ENCODE measurements at regions not wholly inside any gene's neighbourhood (a gene's known extent, or its start where the extent isn't known, plus 50 kb on each side); places are given as distances from the start of the nearest gene placed in this dataset.

DNA sequence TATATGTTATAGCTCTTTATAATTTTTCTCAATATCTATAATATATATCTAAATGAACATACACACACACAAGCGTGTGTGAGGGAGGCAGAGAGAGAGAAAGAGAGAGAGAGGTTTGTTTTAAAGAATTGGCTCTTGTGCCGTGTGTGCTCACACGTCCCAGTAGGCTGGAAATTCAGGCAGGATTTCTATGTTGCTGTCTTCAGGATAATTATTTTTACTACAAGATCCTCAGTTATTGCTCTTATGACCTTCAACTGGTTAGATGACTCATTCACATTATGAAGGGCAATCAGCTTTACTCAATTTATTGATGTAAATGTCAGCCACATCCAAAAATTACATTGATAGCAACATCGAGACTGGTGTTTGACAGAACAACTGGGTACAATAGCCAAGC, 1520.7 kb upstream of the PCDH7 start:
- in situ Hi-C loops (cut with MboI) = no loop called here
- Histone ChIP-seq H3K36me3 (ENCODE audit: low read depth) (no peaks in the 10 kb centered on the region), H3K27ac (no peak overlapping the region), H3K9me2 (ENCODE audit: insufficient read depth) (no peaks in the 10 kb centered on the region), H3K9me3 (ENCODE audit: low read depth) (no peaks in the 10 kb centered on the region), H3K79me2 (ENCODE audit: insufficient read depth) (no peaks in the 10 kb centered on the region), H3K4me1 (ENCODE audit: insufficient read depth) (no peaks in the 10 kb centered on the region), H3K27me3 (replicated peaks; ENCODE audit: insufficient read depth) (no peaks in the 10 kb centered on the region), H2AFZ (no peak overlapping the region), H3K9ac (no peak overlapping the region), H3F3A (ENCODE audit: insufficient read depth) (no peaks in the 10 kb centered on the region), H4K20me1 (ENCODE audit: insufficient read depth) (no peaks in the 10 kb centered on the region), H3K4me3 (no peak overlapping the region), H3K4me2 (ENCODE audit: unreplicated experiment) (no peak overlapping the region)
- whole genome bisulfite sequencing, 2 experiments (ENCODE audit: low coverage in 1 of 2, low lambda C conversion rate in 2 of 2, missing lambda C conversion rate in 2 of 2) = 30 to 32% methylated on average over 4 of the region's 4 CpGs
- no peak for TF ChIP-seq EZH2phosphoT487 (IDR thresholded peaks at IDR 0.05; ENCODE audit: insufficient read depth, low read depth)
- no peak for TF ChIP-seq EZH2 (IDR thresholded peaks at IDR 0.05; ENCODE audit: insufficient read depth, poor library complexity, severe bottlenecking)
- DNase-seq = no peak

DNA sequence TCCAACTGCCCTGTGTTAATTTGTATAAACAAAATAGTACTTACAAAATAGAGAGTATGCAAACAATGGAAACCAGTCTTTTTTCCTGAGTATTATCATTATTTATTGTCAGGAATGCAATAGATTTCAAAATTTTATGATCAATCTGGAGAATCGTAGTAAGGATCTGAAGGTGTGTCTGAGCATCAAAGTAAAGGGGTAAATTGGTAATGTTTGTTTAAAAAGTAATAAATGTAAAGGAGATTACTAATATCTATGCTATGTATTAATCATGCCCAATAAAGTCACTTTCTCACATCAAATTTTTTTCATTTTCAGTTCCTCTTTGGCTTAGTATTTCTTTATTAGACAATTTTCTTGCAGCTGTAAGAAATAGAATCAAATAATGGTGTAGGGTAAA, 1507.1 kb upstream of the PCDH7 start:
- H3K79me2 ChIP-seq (ENCODE audit: insufficient read depth) = no peaks in the 10 kb centered on the region
- no peaks in the 10 kb centered on the region for H3K36me3 ChIP-seq (ENCODE audit: low read depth)
- H3K27ac ChIP-seq = no peak overlapping the region

GRCh38 chr4:29220761-29221160, 1499.4 kb upstream of the PCDH7 start:
- Histone ChIP-seq H3K9ac (no peak overlapping the region), H3K27ac (no peak overlapping the region), H3K79me2 (ENCODE audit: insufficient read depth) (no peaks in the 10 kb centered on the region), H3K4me3 (no peak overlapping the region), H4K20me1 (ENCODE audit: insufficient read depth) (no peaks in the 10 kb centered on the region), H2AFZ (no peak overlapping the region), H3K27me3 (replicated peaks; ENCODE audit: insufficient read depth) (no peaks in the 10 kb centered on the region), H3K9me3 (ENCODE audit: low read depth) (no peaks in the 10 kb centered on the region), H3K36me3 (ENCODE audit: low read depth) (no peaks in the 10 kb centered on the region), H3F3A (ENCODE audit: insufficient read depth) (no peaks in the 10 kb centered on the region), H3K4me1 (ENCODE audit: insufficient read depth) (no peaks in the 10 kb centered on the region), H3K4me2 (ENCODE audit: unreplicated experiment) (no peak overlapping the region), H3K9me2 (ENCODE audit: insufficient read depth) (no peaks in the 10 kb centered on the region)
- TF ChIP-seq EZH2phosphoT487 (IDR thresholded peaks at IDR 0.05; ENCODE audit: insufficient read depth, low read depth) (no peak), EZH2 (IDR thresholded peaks at IDR 0.05; ENCODE audit: insufficient read depth, poor library complexity, severe bottlenecking) (no peak)
- in situ Hi-C loops (cut with MboI) = no loop called here
- DNase-seq = no peak
- WGBS, 2 experiments (ENCODE audit: low coverage in 1 of 2, low lambda C conversion rate in 2 of 2, missing lambda C conversion rate in 2 of 2) = 15 to 20% methylated on average over 1 of the region's 1 CpG

More for the DNA sequence above, 1507.1 kb upstream of the PCDH7 start:
- Histone ChIP-seq H3K4me2 (ENCODE audit: unreplicated experiment) (no peak overlapping the region), H4K20me1 (ENCODE audit: insufficient read depth) (no peaks in the 10 kb centered on the region), H3K9ac (no peak overlapping the region), H3K27me3 (replicated peaks; ENCODE audit: insufficient read depth) (no peaks in the 10 kb centered on the region), H3K4me1 (ENCODE audit: insufficient read depth) (no peaks in the 10 kb centered on the region), H3K4me3 (no peak overlapping the region), H3K9me2 (ENCODE audit: insufficient read depth) (no peaks in the 10 kb centered on the region; the same call in 1 of the 2 replicates), H3F3A (ENCODE audit: insufficient read depth) (no peaks in the 10 kb centered on the region), H3K9me3 (ENCODE audit: low read depth) (no peaks in the 10 kb centered on the region), H2AFZ (no peak overlapping the region)
- WGBS, 2 experiments (ENCODE audit: low coverage in 1 of 2, low lambda C conversion rate in 2 of 2, missing lambda C conversion rate in 2 of 2) = 12 to 13% methylated on average over 1 of the region's 1 CpG
- DNase-seq = no peak
- in situ Hi-C loops (cut with MboI) = no loop called here
- no peak for TF ChIP-seq EZH2 (IDR thresholded peaks at IDR 0.05; ENCODE audit: insufficient read depth, poor library complexity, severe bottlenecking)
- no peak for TF ChIP-seq EZH2phosphoT487 (IDR thresholded peaks at IDR 0.05; ENCODE audit: insufficient read depth, low read depth)

DNA sequence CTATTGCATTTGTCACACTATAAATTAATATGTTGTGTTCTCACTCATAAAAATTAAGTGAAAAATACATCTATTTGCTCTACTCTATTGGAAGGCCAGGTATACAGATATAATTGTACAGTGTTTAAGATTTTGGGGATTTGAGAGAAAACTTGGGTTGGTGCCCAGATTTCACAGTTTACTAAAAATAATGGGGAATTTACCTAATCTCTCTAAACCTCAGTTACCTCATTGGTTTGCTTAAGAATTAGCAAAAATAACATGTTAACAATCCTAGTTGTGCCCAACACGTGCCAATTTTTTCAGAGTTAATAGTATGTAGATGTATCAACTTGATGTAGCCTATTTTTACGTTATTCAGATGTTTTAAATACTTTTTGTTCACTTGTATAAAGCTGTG, 1495.3 kb upstream of the PCDH7 start:
- Histone ChIP-seq H3K9me2 (ENCODE audit: insufficient read depth) (no peaks in the 10 kb centered on the region), H3K27me3 (replicated peaks; ENCODE audit: insufficient read depth) (no peaks in the 10 kb centered on the region), H3K27ac (no peak overlapping the region), H3F3A (ENCODE audit: insufficient read depth) (no peaks in the 10 kb centered on the region), H3K9ac (no peak overlapping the region), H3K4me2 (ENCODE audit: unreplicated experiment) (no peak overlapping the region), H3K4me1 (ENCODE audit: insufficient read depth) (no peaks in the 10 kb centered on the region), H3K79me2 (ENCODE audit: insufficient read depth) (no peaks in the 10 kb centered on the region), H3K36me3 (ENCODE audit: low read depth) (no peaks in the 10 kb centered on the region), H3K9me3 (ENCODE audit: low read depth) (no peaks in the 10 kb centered on the region), H2AFZ (no peak overlapping the region), H4K20me1 (ENCODE audit: insufficient read depth) (no peaks in the 10 kb centered on the region), H3K4me3 (no peak overlapping the region)
- no peak for DNase-seq
- TF ChIP-seq EZH2phosphoT487 (IDR thresholded peaks at IDR 0.05; ENCODE audit: insufficient read depth, low read depth) (no peak), EZH2 (IDR thresholded peaks at IDR 0.05; ENCODE audit: insufficient read depth, poor library complexity, severe bottlenecking) (no peak)
- WGBS, 2 experiments (ENCODE audit: low coverage in 1 of 2, low lambda C conversion rate in 2 of 2, missing lambda C conversion rate in 2 of 2) = 4 to 9% methylated on average over 2 of the region's 2 CpGs
- in situ Hi-C loops (cut with MboI) = no loop called here

DNA sequence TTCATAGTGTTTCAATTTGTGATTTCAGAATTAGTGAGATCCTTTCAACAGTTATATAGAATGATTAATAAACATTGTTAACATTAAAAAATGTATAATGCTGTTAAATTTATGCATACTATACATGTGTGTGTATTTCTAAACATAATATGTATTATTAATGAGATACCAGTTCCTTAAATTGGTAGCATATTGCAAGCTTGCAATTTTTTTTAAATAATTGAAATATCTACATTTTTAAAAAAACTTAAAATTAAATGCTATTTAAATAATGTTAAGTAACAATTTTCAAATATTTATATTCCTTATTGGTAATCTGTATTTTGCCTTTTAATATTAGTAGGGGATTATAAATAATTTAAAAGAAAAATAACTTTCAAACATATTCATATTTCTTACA, 1479.5 kb upstream of the PCDH7 start:
- Histone ChIP-seq H3K9me2 (ENCODE audit: insufficient read depth) (no peaks in the 10 kb centered on the region), H3K9me3 (ENCODE audit: low read depth) (no peaks in the 10 kb centered on the region), H3F3A (ENCODE audit: insufficient read depth) (no peaks in the 10 kb centered on the region), H2AFZ (no peak overlapping the region), H3K4me2 (ENCODE audit: unreplicated experiment) (no peak overlapping the region), H3K9ac (no peak overlapping the region), H4K20me1 (ENCODE audit: insufficient read depth) (no peaks in the 10 kb centered on the region), H3K4me3 (no peak overlapping the region), H3K36me3 (ENCODE audit: low read depth) (no peaks in the 10 kb centered on the region), H3K79me2 (ENCODE audit: insufficient read depth) (no peaks in the 10 kb centered on the region), H3K27ac (no peak overlapping the region), H3K27me3 (replicated peaks; ENCODE audit: insufficient read depth) (no peaks in the 10 kb centered on the region), H3K4me1 (ENCODE audit: insufficient read depth) (no peaks in the 10 kb centered on the region)
- in situ Hi-C loops (cut with MboI) = no loop called here
- TF ChIP-seq EZH2phosphoT487 (IDR thresholded peaks at IDR 0.05; ENCODE audit: insufficient read depth, low read depth) (no peak), EZH2 (IDR thresholded peaks at IDR 0.05; ENCODE audit: insufficient read depth, poor library complexity, severe bottlenecking) (no peak)
- DNase-seq = no peak
